ENCODE measurements at regions not wholly inside any gene's neighbourhood (a gene's known extent, or its start where the extent isn't known, plus 50 kb on each side); places are given as distances from the start of the nearest gene placed in this dataset.

GRCh38 chr10:121005948-121006587 lies 154.9 kb downstream of the WDR11 start (continued):
- TF ChIP-seq CTCF (conservative IDR thresholded peaks at IDR 0.05; ENCODE audit: low read depth in 2 of 2) (no peak), NANOG (IDR thresholded peaks at IDR 0.05; ENCODE audit: borderline replicate concordance) (no peak), ETS1 (IDR thresholded peaks at IDR 0.05) (no peak), EZH2 (IDR thresholded peaks at IDR 0.05; ENCODE audit: low read depth, unreplicated experiment) (no peak), CREB1 (CRISPR knock-in tag; IDR thresholded peaks at IDR 0.05; ENCODE audit: low read depth) (no peak), EZH2phosphoT487 (IDR thresholded peaks at IDR 0.05; ENCODE audit: unreplicated experiment) (no peak), STAT1 (IDR thresholded peaks at IDR 0.05; ENCODE audit: unreplicated experiment) (no peak)

GRCh38 chr10:121007264-121007663 lies 156.1 kb downstream of the WDR11 start:
- H3K9me2 ChIP-seq (ENCODE audit: insufficient read depth): 0 out of 2 replicates have a peak, but pooled peaks cover 5% of the 10 kb centered on the region

DNA sequence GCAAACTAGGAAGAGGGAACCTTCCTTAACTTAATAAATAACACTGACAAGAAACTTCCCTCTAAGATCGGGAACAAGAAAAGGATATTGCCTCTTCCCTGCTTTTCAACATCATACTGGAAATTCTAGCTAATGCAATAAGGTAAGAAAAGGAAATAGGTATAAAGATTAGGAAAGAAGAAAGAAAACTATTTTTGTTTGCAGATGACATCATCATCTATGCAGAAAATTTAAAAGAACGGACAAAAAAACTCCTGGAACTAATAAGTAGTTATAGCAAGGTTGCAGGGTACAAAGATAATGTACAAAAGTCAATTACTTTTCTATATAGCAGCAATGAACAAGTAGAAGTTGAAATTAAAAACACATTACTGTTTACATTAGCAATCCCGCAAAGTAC lies 164.8 kb downstream of the WDR11 start:
- H3K27me3 Mint-ChIP-seq (ENCODE audit: insufficient read depth, low read depth, poor library complexity): no peaks in the 10 kb centered on the region
- H3K4me2 ChIP-seq: no peak overlapping the region
- no peaks in the 10 kb centered on the region for H3K4me1 Mint-ChIP-seq

More at GRCh38 chr10:121007264-121007663, 156.1 kb downstream of the WDR11 start:
- no peak overlapping the region for H3K27ac Mint-ChIP-seq
- H3K9me3 Mint-ChIP-seq: peaks cover 29% of the 10 kb centered on the region
- no peaks in the 10 kb centered on the region for H3F3A ChIP-seq (replicated peaks; ENCODE audit: low read depth)
- ATAC-seq: no peak
- H3K4me3 ChIP-seq: no peak overlapping the region
- H3K4me1 Mint-ChIP-seq: no peaks in the 10 kb centered on the region
- H3K4me1 ChIP-seq (ENCODE audit: insufficient read depth): no peaks in the 10 kb centered on the region
- peaks cover 22% of the 10 kb centered on the region; the same call in 2 of the 3 replicates for H3K36me3 Mint-ChIP-seq (ENCODE audit: low read depth)
- H3K27me3 Mint-ChIP-seq (ENCODE audit: insufficient read depth, low read depth, poor library complexity): no peaks in the 10 kb centered on the region
- no peak overlapping the region for H3K4me3 Mint-ChIP-seq
- no peaks in the 10 kb centered on the region for H3K36me3 ChIP-seq (ENCODE audit: insufficient read depth)
- no peaks in the 10 kb centered on the region for H3K79me2 ChIP-seq (replicated peaks; ENCODE audit: insufficient read depth)
- TF ChIP-seq EZH2 (IDR thresholded peaks at IDR 0.05; ENCODE audit: low read depth, unreplicated experiment) (no peak), ZNF114 (CRISPR knock-in tag; IDR thresholded peaks at IDR 0.05) (no peak), ZNF331 (CRISPR knock-in tag; IDR thresholded peaks at IDR 0.05; ENCODE audit: low read depth) (no peak), NANOG (IDR thresholded peaks at IDR 0.05; ENCODE audit: borderline replicate concordance) (no peak)
- H3K27me3 ChIP-seq (ENCODE audit: insufficient read depth): no peaks in the 10 kb centered on the region
- DNase-seq (ENCODE audit: low spot score): no peak
- no peak overlapping the region for H3K27ac ChIP-seq (ENCODE audit: low read depth)
- H4K20me1 ChIP-seq (replicated peaks; ENCODE audit: insufficient read depth): no peaks in the 10 kb centered on the region
- no peak overlapping the region for H2AFZ ChIP-seq
- H3K4me2 ChIP-seq: no peak overlapping the region

More for the DNA sequence above, 164.8 kb downstream of the WDR11 start:
- no peak overlapping the region for H3K4me3 Mint-ChIP-seq
- Histone ChIP-seq H3K4me1 (ENCODE audit: insufficient read depth) (no peaks in the 10 kb centered on the region), H4K20me1 (replicated peaks; ENCODE audit: insufficient read depth) (no peaks in the 10 kb centered on the region), H3F3A (replicated peaks; ENCODE audit: low read depth) (no peaks in the 10 kb centered on the region), H3K9me2 (ENCODE audit: insufficient read depth) (peaks cover 9% of the 10 kb centered on the region; the same call in 1 of the 2 replicates), H3K4me3 (no peak overlapping the region), H3K27me3 (ENCODE audit: insufficient read depth) (no peaks in the 10 kb centered on the region), H3K79me2 (replicated peaks; ENCODE audit: insufficient read depth) (no peaks in the 10 kb centered on the region), H3K36me3 (ENCODE audit: insufficient read depth) (no peaks in the 10 kb centered on the region), H3K27ac (ENCODE audit: low read depth) (no peak overlapping the region), H2AFZ (no peak overlapping the region)
- no peak overlapping the region for H3K27ac Mint-ChIP-seq
- ATAC-seq (no peak), DNase-seq (ENCODE audit: low spot score) (no peak)
- H3K9me3 Mint-ChIP-seq: peaks cover 10% of the 10 kb centered on the region; the same call in 1 of the 3 replicates
- no peaks in the 10 kb centered on the region; the same call in 2 of the 3 replicates for H3K36me3 Mint-ChIP-seq (ENCODE audit: low read depth)
- TF ChIP-seq CTCF (conservative IDR thresholded peaks at IDR 0.05; ENCODE audit: low read depth in 2 of 2): no peak
- TF ChIP-seq STAT1 (IDR thresholded peaks at IDR 0.05; ENCODE audit: unreplicated experiment): no peak
- no peak for TF ChIP-seq REST (IDR thresholded peaks at IDR 0.05; ENCODE audit: unreplicated experiment)
- TF ChIP-seq EZH2phosphoT487 (IDR thresholded peaks at IDR 0.05; ENCODE audit: unreplicated experiment): no peak
- TF ChIP-seq CREB1 (CRISPR knock-in tag; IDR thresholded peaks at IDR 0.05; ENCODE audit: low read depth): no peak
- TF ChIP-seq ZNF114 (CRISPR knock-in tag; IDR thresholded peaks at IDR 0.05): no peak

Data from GM23338 (cell line).